GM23338 (cell line): ENCODE measurements at regions not wholly inside any gene's neighbourhood (a gene's known extent, or its start where the extent isn't known, plus 50 kb on each side); places are given as distances from the start of the nearest gene placed in this dataset.

Source experiments
- ATAC-seq: fragments of 200-7000 bp; cut with Tn5 transposase; 3 replicates; pipeline ENCODE4 v1.9.1; 2020
- DNase-seq: peaks from one replicate; pipeline ENCODE4 v3.0.0-alpha.2; 2015; ENCODE audit warnings: low spot score
- H2AFZ ChIP-seq: fragments of 200-600 bp; sonication (generic); 2 replicates; pipeline ENCODE4 v1.8.0; 2016; ENCODE audit warnings: antibody characterized with exemption, mild to moderate bottlenecking, moderate library complexity
- H3F3A ChIP-seq: fragments of 200-600 bp; sonication (generic); replicated peaks from 2 replicates; pipeline ENCODE4 v1.8.0; 2017; ENCODE audit warnings: antibody characterized with exemption, mixed run types, low read depth
- H3K27ac ChIP-seq: fragments of 200-600 bp; sonication (generic); 2 replicates; pipeline ENCODE4 v1.6.1; 2016; ENCODE audit warnings: low read depth
- H3K27me3 ChIP-seq: fragments of 200-600 bp; sonication (generic); 2 replicates; pipeline ENCODE4 v1.8.0; 2016; ENCODE audit warnings: mild to moderate bottlenecking, mixed run types, moderate library complexity; ENCODE audit not compliant: insufficient read depth
- H3K36me3 ChIP-seq: fragments of 200-600 bp; sonication (generic); 2 replicates; pipeline ENCODE4 v1.8.0; 2016; ENCODE audit warnings: mild to moderate bottlenecking; ENCODE audit not compliant: insufficient read depth
- H3K4me1 ChIP-seq: fragments of 200-600 bp; sonication (generic); 2 replicates; pipeline ENCODE4 v1.8.0; 2016; ENCODE audit warnings: mild to moderate bottlenecking, moderate library complexity; ENCODE audit not compliant: insufficient read depth
- H3K4me2 ChIP-seq: fragments of 200-600 bp; sonication (generic); 2 replicates; pipeline ENCODE4 v1.7.1; 2017; ENCODE audit warnings: mixed run types
- H3K4me3 ChIP-seq: fragments of 200-600 bp; sonication (generic); 2 replicates; pipeline ENCODE4 v1.6.1; 2016; ENCODE audit warnings: mixed run types
- H3K79me2 ChIP-seq: fragments of 200-600 bp; sonication (generic); replicated peaks from 2 replicates; pipeline ENCODE4 v1.8.0; 2017; ENCODE audit warnings: mild to moderate bottlenecking; ENCODE audit not compliant: insufficient read depth
- H3K9me2 ChIP-seq: fragments of 200-600 bp; sonication (generic); 2 replicates; pipeline ENCODE4 v1.8.0; 2017; ENCODE audit not compliant: insufficient read depth
- H4K20me1 ChIP-seq: fragments of 200-600 bp; sonication (generic); replicated peaks from 2 replicates; pipeline ENCODE4 v1.8.0; 2017; ENCODE audit warnings: mild to moderate bottlenecking; ENCODE audit not compliant: insufficient read depth
- H3K27ac Mint-ChIP-seq: 2 replicates; pipeline ENCODE4 v1.8.0; 2020; ENCODE audit warnings: inconsistent platforms, mild to moderate bottlenecking, moderate library complexity, mixed read lengths
- H3K27me3 Mint-ChIP-seq: 3 replicates; pipeline ENCODE4 v1.8.0; 2022; ENCODE audit warnings: low read depth, mild to moderate bottlenecking, moderate library complexity, mixed read lengths, inconsistent platforms; ENCODE audit not compliant: insufficient read depth, poor library complexity
- H3K36me3 Mint-ChIP-seq: 3 replicates; pipeline ENCODE4 v1.8.0; 2021; ENCODE audit warnings: low read depth, mild to moderate bottlenecking, inconsistent platforms, moderate library complexity, mixed read lengths
- H3K4me1 Mint-ChIP-seq: 3 replicates; pipeline ENCODE4 v1.8.0; 2020; ENCODE audit warnings: mild to moderate bottlenecking, inconsistent platforms, mixed read lengths
- H3K4me3 Mint-ChIP-seq: 3 replicates; pipeline ENCODE4 v1.8.0; 2021; ENCODE audit warnings: moderate library complexity, mild to moderate bottlenecking, inconsistent platforms, mixed read lengths
- H3K9me3 Mint-ChIP-seq: 3 replicates; pipeline ENCODE4 v1.8.0; 2020; ENCODE audit warnings: moderate library complexity, mild to moderate bottlenecking, inconsistent platforms, mixed read lengths
- CTCF ChIP-seq, 2 experiments: fragments of 200-600 bp in 1 of 2; sonication (generic) in 1 of 2; conservative IDR thresholded peaks; 2 replicates each; pipeline versions ENCODE4 v1.5.1 to v1.6.1; 2016 to 2017; ENCODE audit warnings: antibody characterized with exemption in 2 of 2, low read depth in 2 of 2, mild to moderate bottlenecking in 2 of 2, moderate library complexity in 1 of 2
- EZH2 ChIP-seq: fragments of 200-600 bp; sonication (generic); IDR thresholded peaks from one replicate; pipeline ENCODE4 v1.8.0; 2017; ENCODE audit warnings: antibody characterized with exemption, mild to moderate bottlenecking, low read depth; ENCODE audit not compliant: unreplicated experiment
- JUNB ChIP-seq: IDR thresholded peaks from one replicate; pipeline ENCODE4 v1.6.1; 2016; ENCODE audit warnings: antibody characterized with exemption; ENCODE audit not compliant: unreplicated experiment
- NANOG ChIP-seq: IDR thresholded peaks from 2 replicates; pipeline ENCODE4 v1.6.1; 2016; ENCODE audit warnings: antibody characterized with exemption, borderline replicate concordance
- POLR2AphosphoS5 ChIP-seq: IDR thresholded peaks from 2 replicates; pipeline ENCODE4 v1.6.1; 2016; ENCODE audit warnings: antibody characterized with exemption, low read depth
- STAT1 ChIP-seq: IDR thresholded peaks from one replicate; pipeline ENCODE4 v1.6.1; 2016; ENCODE audit warnings: antibody characterized with exemption; ENCODE audit not compliant: unreplicated experiment
- ZNF114 ChIP-seq: fragments of 250-450 bp; sonication (Bioruptor Pico); IDR thresholded peaks from 2 replicates; pipeline ENCODE4 v1.5.0; 2020; ENCODE audit warnings: mild to moderate bottlenecking, moderate library complexity
- ZNF462 ChIP-seq: fragments of 250-450 bp; sonication (Bioruptor Pico); IDR thresholded peaks from 2 replicates; pipeline ENCODE4 v1.5.0; 2020; ENCODE audit warnings: mild to moderate bottlenecking, moderate library complexity
- TF ChIP-seq, protein P1 (sequence below): IDR thresholded peaks from 2 replicates; pipeline ENCODE4 v1.6.1; 2016; ENCODE audit warnings: antibody characterized with exemption

GRCh38 chrX:155761185-155761584 is 120.0 kb upstream of the VAMP7 start (continued):
- no peak for TF ChIP-seq STAT1
- no peak for TF ChIP-seq JUNB
- TF ChIP-seq, protein P1, sequence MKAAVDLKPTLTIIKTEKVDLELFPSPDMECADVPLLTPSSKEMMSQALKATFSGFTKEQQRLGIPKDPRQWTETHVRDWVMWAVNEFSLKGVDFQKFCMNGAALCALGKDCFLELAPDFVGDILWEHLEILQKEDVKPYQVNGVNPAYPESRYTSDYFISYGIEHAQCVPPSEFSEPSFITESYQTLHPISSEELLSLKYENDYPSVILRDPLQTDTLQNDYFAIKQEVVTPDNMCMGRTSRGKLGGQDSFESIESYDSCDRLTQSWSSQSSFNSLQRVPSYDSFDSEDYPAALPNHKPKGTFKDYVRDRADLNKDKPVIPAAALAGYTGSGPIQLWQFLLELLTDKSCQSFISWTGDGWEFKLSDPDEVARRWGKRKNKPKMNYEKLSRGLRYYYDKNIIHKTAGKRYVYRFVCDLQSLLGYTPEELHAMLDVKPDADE = no peak
- TF ChIP-seq ZNF114 (CRISPR knock-in tag) = no peak

DNA sequence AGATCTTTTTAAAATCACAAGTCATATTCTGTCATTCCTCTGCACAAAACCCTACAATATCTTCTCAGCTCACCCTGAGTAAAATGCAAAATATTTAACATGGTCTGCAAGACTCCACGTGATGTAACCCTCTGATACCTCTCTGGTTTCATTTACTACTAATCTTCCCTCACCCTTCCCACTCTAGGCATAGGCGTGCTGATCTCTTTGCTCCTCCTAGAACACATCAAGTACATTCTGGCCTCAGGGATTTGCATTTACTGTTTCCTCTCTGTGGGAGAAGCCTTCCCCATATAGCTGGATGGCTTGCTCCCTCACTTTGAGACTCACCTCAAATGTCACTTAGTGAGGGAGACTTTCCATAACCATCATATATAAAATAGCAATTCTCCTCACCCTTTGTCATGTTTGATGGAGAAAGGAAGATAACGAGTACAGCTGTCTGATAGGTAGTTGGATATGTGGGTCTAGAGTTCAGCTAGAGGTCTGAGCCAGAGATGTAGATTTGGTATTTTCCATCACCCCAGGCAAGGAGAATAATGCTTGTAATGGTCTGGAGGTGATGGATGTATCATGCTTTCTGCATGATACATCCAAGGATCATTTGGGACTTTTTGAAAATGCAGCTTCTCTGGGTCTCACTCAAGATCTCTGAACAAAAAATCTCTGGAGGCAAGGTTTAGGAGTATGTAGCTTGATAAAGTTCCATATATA is 123.9 kb upstream of the VAMP7 start:
- Histone ChIP-seq H3F3A (no peaks in the 10 kb centered on the region), H2AFZ (no peak overlapping the region), H4K20me1 (no peaks in the 10 kb centered on the region), H3K27ac (no peak overlapping the region), H3K36me3 (no peaks in the 10 kb centered on the region), H3K79me2 (no peaks in the 10 kb centered on the region), H3K4me3 (no peak overlapping the region), H3K27me3 (no peaks in the 10 kb centered on the region), H3K4me1 (no peaks in the 10 kb centered on the region), H3K9me2 (no peaks in the 10 kb centered on the region), H3K4me2 (no peak overlapping the region)
- H3K36me3 Mint-ChIP-seq = no peaks in the 10 kb centered on the region; the same call in none of the 3 replicates
- H3K4me3 Mint-ChIP-seq = no peak overlapping the region
- peaks cover 59% of the 10 kb centered on the region for H3K9me3 Mint-ChIP-seq
- H3K27ac Mint-ChIP-seq = no peak overlapping the region
- peaks cover 4% of the 10 kb centered on the region; the same call in 2 of the 3 replicates for H3K4me1 Mint-ChIP-seq
- no peak for ATAC-seq
- DNase-seq = no peak
- TF ChIP-seq NANOG = no peak
- TF ChIP-seq CTCF (conservative IDR thresholded peaks at IDR 0.05; ENCODE audit: low read depth in 2 of 2) = no peak
- TF ChIP-seq EZH2 = no peak
- TF ChIP-seq ZNF462 (CRISPR knock-in tag) = no peak
- no peak for TF ChIP-seq POLR2AphosphoS5
- H3K27me3 Mint-ChIP-seq = peaks cover 2% of the 10 kb centered on the region
